D341Med (cell line): ENCODE measurements at regions not wholly inside any gene's neighbourhood (a gene's known extent, or its start where the extent isn't known, plus 50 kb on each side); places are given as distances from the start of the nearest gene placed in this dataset.

Experiments
- DNase-seq: peaks from one replicate; pipeline ENCODE4 v3.0.0; 2012; ENCODE audit warnings: low spot score

DNA sequence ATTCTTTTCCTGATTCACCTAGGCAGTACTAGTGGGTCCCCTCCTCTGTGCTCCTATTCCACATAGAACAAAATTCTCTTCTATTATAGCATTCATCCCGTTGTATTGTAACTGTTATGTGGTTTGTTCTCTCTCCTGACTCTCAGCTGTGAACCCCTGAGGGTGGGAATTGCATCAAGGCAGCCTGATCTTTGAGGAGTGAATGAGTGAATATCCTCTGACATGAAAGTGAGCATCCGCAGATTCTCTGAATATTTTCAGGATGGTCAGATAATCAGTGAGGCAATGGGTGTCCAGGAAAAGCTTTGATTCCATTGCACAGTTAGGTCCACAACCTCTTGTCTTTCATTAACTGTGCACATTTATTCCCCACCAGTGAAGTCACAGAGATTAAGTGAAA, 67.6 kb upstream of the SLC22A23 start:
- DNase-seq = no peak

DNA sequence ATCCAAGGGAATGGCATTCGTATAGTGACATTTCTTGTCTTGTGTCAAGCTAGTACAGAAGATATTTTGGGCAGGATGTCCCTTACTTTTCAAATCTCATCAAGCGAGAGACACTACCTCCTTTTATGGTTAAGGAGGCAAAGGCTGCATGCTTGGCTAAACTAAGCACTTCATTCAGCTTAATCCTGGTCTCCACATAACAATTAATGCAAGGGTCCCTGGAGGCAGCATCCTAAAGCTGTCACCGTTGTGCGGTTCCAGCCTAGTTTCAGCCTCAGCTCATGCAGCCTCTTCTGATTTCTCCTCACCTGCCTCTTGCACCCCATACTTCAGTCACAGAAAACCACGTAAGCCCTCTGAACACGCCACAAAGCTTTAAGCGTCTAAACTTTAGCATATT, 67.1 kb upstream of the SLC22A23 start:
- peak; percentile 80 for DNase-seq

GRCh38 chr6:3523271-3523670, 66.4 kb upstream of the SLC22A23 start:
- no peak for DNase-seq

- DNase-seq = no peak
Observed at GRCh38 chr6:3522561-3523260, 65.9 kb upstream of the SLC22A23 start.

DNA sequence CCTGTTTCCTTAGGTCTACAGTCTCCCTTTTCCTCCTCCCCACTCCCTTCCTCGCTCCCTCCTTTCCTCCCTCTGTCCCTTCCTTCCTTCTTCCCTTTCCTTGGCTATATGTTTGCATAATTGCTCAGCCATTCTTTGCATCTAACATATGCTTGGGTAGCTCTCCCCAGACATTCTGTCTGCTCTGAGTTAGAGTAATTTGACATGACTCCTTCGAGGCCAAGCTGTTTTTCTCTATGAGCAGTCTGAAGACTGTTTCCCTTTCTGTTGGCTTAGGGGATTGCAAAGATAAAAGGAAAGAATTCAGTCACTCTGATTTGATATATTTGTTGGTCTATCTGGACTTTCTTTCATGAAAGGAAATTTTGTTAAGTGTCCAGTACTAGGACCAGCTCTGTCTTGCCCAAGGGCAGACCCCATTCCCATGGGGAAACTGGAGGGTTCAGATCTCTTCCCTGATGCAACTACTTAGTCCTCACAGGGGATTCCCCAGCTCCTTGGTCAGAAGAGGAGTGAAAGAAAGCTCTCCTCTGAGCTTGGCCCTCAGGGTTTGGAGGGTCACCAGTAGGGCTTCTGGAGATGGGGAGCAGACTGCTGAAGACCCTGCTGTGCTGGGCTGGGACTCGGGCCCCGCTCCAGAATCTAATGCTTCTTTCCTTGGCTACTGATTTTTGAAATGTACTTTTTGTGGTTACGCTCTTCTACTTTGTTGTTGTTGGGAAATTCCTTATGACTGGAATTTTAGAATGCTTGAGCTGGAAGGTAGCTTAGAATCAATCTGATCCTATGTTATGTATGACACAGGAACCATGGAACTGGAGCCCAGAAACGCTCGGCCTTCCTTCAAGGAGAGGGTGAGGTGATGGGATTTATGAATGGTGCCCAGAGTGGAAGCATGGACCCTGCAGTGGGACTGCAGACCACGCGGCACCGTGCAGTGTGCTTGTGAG, 63.7 kb upstream of the SLC22A23 start:
- DNase-seq = no peak

DNA sequence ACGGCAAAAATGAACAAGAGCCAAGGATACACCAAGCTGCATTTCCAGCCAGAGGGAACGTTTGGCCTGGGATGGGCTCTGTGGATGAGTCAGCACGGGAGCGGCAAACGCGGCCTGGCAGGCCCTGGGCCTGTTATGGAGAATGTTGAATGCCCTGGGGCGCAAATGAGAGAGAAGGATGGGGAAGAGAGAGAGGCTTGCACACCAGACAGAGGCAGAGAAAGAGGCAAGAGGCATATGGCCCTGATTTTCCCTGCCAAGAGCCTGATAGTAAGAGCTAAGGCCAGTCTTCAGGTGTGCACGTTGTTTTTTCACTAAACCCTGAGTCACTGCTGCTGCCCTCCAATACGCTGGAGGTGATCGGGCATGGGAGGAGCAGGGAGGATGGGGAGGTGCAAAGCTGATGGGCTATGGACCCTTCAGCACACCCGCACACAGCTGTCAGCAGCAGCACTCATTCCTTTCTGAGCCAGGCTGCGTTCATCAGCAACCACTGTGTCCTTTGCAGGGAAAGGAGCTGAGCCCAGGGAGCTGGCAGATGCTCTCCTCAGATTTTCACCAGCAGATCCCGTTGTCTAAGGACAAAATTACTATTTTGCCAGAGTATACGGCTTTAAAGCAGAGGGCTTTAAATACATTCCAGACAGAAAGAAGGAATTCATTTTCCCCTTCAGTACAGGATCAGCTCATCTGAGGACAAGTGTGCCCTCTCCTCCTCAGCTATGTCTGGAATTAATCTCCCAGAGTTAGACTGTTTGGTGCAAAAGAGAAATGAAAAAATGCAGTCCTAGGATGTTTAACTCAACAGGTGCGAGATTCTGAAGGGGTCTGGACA, 61.7 kb upstream of the SLC22A23 start:
- DNase-seq = no peak

GRCh38 chr6:3517350-3517749, 60.5 kb upstream of the SLC22A23 start:
- DNase-seq = peak; percentile 68

DNA sequence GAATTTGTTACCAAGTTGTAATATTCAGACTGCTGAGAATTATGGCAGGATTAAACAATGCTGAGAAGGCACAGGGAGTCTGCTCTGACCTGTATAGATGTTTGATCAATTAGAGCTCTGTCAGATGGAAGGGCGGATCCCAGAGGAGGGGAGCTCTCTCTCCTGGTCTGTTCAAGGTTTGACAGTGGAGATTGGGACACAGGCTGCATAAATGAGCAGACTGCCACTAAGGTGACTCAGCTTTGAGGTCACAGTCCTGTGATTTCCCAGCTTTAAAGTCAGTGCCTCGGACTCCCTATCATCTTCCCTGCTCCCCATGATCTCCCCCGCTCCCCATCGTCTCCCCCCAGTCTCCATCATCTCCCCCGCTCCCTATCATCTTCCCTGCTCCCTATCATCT, 59.2 kb upstream of the SLC22A23 start:
- DNase-seq = no peak

- no peak for DNase-seq
Observed at GRCh38 chr6:3515669-3516068, 58.8 kb upstream of the SLC22A23 start.

DNA sequence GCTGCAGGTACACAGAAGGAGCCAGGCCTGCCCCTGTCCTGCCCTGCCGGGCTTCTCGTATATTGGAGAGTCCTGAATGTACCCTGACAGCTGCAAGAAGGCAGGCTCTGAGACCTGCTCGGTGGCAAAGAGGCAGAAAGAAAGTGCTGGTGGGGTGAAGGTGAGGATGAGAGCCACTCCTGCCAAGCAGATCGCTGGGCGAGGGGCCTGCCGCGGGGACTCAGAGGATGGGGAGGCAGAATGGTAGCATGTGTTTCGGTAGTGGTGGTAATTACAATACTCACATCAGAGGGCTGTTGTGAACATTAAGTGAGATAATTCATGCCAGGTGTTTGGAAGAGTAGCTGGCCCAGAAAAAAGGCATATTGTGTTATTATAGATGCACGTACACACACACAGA, 56.6 kb upstream of the SLC22A23 start:
- no peak for DNase-seq

GRCh38 chr6:3512832-3513231, 56.0 kb upstream of the SLC22A23 start:
- DNase-seq = no peak

DNA sequence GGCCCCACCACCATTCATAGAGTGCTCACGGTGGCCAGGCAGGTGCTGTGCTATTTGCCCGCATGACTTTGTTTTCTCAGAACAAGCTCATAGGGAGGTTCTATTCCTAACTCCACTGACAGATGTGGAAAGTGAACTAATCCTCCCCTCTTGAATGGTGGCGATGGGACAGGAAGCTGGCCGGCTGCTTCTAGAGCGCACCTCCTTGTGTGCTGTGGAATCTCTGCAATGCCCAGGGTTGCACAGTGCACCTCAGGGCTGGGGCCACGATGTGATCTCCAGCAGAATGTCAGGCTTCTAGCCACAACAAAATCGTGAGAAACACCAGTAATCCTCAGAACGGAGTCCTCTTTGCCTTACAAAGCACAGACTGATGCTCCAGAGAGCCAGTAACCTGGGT, 53.8 kb upstream of the SLC22A23 start:
- no peak for DNase-seq

GRCh38 chr6:3510178-3510577, 53.3 kb upstream of the SLC22A23 start:
- no peak for DNase-seq

DNA sequence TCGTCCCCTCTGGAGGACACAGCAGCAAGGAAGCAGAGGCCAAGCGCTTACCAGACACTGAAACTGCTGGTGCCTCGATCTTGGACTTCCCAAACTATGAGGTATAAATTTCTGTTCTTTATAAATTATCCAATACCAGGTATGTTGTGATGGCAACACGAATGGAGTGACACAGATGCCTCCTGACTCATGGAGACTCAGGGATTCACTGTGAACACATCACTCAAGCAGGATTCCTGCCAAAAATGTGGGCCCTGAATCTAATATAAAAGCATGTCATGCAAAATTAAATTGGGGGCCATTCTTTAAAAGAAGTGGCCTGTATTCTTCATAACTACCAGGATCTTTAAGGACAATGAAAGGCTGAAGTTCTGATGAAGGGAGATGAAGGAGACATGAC, 52.5 kb upstream of the SLC22A23 start:
- no peak for DNase-seq

DNA sequence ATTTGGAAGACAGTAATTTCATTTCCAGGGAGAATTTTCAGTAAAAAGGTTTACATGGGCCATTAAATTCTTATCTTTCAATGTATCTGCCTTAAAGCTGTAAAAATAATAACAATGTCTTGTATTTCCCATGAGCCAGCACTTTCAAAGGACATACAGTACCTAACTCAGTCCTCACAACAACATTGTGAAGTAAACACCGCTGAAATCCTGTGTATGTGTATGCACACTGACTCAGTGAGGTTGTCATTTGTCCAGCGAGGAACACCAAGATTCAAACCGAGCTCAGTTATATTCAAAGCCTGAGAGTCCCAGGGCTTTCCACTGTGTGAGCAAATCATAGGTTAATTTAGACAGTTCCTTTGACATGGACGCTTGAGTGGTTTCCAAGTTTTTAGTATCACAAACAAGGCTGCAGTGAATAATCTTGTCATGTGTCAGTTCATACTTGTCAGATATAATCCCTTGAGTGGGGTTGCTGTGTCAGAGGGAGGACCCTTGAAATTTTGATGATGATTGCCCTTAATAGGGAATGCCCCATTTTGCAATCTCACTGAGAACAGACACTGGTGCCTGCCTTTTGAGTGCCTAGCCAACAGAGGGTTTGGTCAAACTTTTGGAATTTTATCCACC, 50.0 kb upstream of the SLC22A23 start:
- no peak for DNase-seq
